Stimulated activated CD4-positive, alpha-beta T cell treated with anti-CD3 and anti-CD28 coated beads, Interleukin-1b, Interleukin-23, amount 100 ng/mL, for 1 hour (primary cell): ENCODE measurements at regions not wholly inside any gene's neighbourhood (a gene's known extent, or its start where the extent isn't known, plus 50 kb on each side); places are given as distances from the start of the nearest gene placed in this dataset.
"Not testable (repeated sequence)": the region's sequence is repeated elsewhere in the genome, so short reads cannot be mapped to it uniquely, and the experiment has no call there.

Experiments used
- DNase-seq, 2 donors: peaks; one replicate each; pipeline ENCODE4 v3.0.0-alpha.2; 2020; ENCODE audit warnings: low read depth in 2 of 2

DNA sequence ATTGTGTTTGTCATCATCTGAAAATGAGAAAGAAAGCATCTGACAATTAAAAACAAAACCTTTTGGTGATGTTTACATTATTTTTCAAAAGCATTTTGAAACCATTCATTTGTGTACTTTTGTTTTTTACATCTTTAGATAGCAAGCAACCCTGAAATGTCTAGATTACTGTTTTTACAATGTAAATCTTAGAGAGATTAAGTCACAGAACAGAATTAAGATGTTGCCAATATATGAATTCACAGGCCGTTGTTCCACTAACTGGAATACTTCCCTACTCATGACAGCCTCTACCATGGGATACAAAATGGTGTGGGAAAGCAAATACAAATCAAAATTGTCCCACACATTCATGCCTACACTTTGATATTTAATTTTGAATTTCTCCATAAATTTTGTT, 480.0 kb upstream of the ZEB2 start:
- DNase-seq: no peak

DNA sequence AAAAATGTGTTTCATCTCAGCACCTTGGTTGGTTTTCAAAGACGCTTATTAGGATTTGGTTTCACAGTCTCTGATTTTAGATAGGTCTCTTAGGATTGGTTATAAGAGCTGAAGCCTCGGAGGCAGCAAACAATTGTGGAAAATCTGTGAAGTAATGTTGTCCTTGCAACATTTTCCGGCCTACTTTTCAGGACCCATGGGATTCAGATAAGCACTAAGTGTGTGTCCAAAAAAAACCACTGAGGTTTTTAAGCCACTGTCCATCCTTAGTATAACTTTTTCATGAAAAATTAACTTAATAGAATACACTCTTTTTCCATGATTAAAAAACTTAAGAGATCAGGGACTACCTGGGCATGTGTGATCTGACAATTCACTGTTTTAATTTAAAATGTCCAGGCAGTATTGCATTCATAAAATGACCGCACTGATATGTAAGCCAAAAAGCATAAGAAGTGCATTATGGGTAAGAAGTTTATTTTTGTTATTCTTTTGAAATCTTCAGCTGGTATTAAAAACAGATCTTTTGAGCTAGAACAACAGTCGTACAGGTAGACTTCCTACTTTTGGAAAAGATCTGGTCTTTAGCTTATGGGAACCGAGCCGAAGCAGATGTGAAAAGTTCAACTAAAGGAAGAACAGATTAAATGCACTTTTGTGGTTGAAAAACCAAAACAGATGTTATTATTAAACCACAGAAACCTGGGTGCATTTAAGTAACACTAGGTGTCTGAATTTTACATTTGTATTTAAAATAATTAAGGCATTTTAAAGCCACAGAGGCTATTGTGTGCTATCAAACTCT, 479.4 kb upstream of the ZEB2 start:
- no peak for DNase-seq

GRCh38 chr2:144998435-144998834, 478.5 kb upstream of the ZEB2 start:
- DNase-seq: no peak

DNA sequence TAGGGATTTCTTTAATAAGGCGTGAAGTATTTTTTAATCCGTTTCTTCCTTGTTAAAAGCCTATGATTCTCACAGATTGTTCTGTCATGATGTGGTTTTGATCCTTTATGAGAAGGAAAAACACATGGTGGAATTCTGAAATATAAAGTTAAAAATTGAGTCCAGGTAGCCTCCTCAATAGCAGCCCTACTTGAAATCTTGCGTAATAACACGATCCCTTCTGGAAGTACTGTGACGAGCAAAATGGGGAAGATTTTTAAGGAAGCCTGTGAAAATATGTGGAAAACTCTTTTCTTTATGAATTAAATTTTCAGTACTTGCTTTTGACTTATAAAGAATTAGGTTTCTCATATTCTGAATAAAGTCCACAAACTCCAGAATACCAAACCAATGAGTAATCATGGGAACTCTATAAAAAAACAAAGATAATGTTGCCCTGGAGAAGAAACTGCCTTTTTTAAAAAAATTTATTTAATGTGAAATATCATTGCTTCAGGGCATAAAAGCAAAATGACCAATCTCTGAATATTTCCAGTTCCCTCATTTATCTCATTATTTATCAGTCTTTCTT, 476.4 kb upstream of the ZEB2 start:
- no peak for DNase-seq

GRCh38 chr2:144995482-144995881, 475.6 kb upstream of the ZEB2 start:
- no peak for DNase-seq

DNA sequence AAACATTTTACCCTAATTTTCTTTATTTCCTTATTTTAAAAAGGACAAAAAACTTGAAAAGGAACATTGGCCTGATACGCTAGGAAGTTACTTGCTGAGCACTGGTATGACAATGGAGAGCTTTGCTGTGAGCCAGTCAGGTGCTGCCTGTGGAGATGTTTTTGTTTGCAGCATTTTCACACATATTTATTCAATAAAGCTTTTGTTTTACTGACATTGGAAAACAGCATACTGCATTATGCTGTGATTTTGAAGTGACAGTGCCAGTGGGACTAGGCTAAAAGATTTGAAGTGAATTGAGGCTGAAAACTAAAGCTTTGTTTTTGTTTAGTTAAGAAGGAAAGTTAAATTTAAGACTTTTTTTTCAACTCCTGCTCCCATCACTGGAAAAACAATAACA, 470.7 kb upstream of the ZEB2 start:
- DNase-seq: no peak

DNA sequence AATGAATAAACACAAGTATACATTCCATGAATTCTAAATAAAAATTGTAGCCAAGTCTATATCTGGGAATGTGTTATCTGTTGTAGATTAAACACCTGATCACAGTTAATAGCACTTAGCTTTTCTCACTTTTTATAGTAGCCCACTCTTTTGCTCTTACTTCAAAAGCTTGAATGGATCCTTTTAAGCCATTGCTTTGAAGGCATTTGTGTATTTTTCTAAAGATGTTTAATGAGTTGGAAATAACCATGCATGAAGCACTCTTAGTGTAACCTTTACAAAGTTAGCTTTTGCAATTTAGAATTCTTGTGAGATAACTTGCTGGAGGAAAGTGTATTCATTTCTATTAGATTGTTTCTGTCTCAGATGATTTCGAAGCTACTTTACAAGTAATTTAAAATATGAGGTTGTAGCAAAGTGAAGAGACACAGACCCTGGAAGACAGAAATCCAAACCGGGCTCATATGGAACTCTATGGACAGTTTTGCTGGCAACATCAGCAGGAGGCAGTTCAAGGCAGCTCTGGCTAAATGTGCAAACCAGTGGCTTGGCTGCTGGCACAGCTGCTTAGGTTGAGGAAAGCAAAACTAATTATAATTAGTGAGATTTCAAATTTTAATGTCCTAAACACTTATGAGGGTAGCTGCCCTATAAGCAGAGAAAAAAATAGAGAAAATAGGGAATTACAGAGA, 469.8 kb upstream of the ZEB2 start:
- DNase-seq: no peak

DNA sequence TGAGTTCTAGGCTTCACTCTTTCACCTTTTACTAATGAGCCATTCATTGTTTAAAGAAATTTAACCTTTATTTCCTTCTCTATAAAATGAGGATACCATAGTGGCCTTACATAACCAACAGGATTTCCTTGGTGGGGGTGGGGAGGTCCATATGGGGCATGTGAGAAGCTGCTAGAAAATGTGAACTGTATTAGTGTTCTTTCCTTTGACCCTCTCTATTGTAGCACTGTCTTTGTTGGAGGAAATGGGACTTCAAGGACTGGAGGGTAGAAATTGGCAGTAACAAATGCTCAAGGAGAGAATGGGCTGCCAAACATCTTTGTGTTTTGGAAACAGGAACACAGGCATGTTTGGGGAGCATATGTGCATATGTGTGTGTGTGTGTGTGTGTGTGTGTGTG, 468.7 kb upstream of the ZEB2 start:
- DNase-seq: no peak

DNA sequence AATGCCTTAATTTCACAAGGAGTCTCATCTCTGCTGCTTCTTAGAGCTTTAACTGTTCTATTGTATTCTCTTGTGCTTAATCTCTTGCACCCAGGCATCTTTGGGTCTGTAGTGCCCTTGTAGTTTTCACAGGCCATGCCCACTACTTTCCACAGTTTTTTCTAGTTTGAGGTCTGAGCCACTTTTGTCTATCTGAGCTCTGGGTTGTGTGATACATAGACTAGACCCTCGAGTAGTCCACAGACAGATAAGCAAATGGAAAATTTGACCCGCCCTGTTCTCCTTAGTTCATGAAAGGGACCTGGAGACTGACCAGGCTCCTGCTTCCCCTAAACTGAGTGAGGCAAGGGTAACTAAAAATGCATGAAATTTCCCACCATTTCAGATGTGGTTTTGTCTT, 466.8 kb upstream of the ZEB2 start:
- DNase-seq: no peak

DNA sequence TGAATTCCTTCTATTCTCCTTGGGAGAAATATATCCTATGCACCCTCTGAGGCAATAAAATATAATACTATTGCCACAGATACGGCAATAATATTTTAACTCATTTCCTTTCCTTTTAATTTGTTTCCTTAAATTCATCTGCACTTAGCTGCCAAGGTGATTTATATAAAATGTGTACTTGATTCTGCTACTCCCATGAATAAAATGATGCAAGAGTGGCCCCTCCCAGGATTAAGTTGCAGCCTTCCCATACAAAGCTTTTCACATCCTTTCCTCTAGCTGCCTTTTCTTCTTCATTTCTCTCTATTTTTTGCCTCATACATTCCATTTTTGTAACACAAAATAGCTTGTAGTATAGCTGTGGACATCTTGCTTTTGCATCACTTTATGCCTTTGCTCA, 464.1 kb upstream of the ZEB2 start:
- DNase-seq: no peak

GRCh38 chr2:144983107-144983506, 463.2 kb upstream of the ZEB2 start:
- DNase-seq: no peak

DNA sequence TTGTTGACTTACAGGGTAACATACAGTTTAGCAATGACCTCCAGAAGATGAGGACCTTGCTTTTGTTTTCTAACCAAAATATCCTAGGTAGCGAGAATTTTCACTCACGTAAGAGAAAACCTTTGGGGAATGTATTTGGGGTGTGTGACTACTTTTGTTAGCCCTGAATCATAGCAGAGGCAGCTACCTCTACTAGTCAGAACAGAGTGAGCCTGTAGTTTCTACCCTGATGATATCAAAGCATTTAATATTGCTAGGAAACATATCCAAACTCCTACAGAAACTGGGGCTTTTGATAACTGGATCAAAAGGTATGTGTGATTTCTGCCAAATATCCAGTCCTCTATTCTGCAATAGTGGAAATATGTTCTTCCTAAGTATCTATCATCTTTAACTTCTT, 462.6 kb upstream of the ZEB2 start:
- DNase-seq: no peak

DNA sequence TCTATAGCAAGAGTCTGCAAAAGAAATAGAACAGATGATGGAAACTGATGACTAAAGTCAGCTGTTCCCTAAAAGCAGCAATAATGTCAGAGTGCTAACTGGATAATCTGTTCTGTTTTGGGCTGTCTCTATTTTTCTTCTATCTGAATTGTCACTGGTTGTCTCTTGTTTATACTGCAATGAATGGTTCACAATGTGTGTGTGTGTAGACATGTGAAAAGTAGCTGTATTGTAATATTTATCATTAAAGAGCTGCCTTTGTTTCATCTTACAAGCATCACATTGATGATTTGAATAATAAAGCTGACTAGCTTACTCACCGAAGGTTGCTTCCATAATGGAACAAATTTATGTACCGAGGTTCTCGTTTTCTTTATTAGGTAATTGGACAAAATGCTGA, 456.0 kb upstream of the ZEB2 start:
- DNase-seq: no peak

DNA sequence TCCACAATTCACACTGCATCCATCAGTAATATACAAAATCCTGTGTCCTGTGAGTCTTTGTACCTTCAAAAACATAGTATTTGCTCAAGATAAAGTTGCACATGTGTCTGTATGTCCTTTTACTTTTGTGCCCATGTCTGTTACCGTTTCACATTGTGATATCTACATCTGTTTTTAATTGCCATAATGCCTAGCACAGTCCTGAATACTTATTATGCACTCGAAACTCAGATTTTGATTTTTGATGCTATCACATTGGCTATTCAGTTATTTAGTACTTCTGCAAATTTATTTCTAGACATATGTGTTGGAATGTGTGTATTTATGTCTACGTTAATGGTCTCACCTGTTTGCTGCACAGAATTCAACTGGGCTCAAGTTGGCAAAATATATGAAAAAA, 452.8 kb upstream of the ZEB2 start:
- no peak for DNase-seq

GRCh38 chr2:144971786-144972335, 451.9 kb upstream of the ZEB2 start:
- no peak for DNase-seq

DNA sequence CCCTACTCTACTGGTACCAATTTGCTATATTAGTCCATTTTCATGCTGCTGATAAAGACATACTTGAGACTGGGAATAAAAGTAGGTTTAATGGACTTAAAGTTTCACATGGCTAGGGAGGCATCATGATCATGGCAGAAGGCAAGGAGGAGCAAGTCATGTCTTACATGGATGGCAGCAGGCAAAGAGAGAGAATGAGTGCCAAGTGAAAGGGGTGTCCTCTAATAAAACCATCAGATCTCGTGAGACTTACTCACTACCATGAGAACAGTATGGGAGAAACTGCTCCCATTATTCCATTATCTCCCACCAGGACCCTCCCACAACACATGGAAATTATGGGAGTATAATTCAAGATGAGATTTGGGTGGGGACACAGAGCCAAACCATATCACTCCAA, 450.5 kb upstream of the ZEB2 start:
- not testable (repeated sequence) for DNase-seq

GRCh38 chr2:144969564-144969963, 449.6 kb upstream of the ZEB2 start:
- DNase-seq: not testable (repeated sequence)

GRCh38 chr2:144967961-144968360, 448.0 kb upstream of the ZEB2 start:
- no peak for DNase-seq

DNA sequence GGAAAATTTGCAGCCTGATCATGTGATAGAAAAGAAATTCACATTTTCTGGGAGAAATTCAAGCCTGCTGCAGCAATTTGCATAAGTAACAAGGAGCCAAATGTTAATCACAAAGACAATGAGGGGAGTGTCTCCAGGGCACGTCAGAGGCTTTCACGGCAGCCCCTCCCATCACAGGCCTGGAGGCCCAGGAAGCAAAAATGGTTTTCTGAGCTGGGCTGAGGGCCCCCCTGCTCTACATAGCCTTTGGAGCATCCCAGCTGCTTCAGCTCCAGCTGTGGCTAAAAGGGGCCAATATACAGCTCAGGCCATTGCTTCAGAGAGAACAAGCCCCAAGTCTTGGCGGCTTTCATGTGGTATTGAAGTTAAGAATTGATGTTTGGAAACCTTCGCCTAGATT, 445.3 kb upstream of the ZEB2 start:
- no peak for DNase-seq

DNA sequence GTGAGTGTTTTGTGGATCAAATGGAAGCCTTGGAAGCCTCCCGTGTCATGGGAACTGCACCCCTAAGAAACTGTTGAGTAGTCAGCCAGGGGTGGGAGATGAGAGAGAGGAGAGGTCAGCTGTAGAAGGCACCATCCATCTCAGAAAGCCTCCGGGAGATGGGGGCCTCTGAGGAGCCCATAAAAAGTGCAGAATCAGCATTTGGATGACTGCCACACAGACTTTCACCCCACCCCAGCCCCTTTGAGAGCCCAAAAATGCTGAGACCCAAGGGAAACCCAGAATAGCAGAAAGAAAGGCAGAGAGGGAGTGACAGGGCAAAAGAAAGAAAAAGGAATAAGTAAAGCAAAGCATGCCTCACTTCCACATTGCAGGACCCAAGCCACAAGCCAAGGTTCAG, 443.1 kb upstream of the ZEB2 start:
- no peak for DNase-seq

DNA sequence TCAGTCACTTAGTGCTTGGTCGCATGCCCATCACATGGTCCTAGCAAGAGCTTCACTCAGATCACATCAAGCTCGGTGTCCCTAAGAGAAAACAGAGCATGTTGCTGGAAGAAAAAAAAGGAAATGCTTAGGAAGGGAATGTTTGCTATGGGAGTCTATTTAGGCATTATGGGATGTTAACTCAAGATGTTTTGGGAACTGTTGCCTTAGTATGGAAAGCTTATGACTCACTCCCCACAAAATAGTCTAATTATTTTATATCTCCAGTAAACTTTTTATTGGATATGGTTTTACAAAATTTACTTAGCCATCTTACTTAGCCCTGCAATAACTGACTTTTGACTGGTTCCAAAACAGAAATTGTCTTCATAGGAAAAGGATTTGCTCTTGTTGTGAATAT, 439.5 kb upstream of the ZEB2 start:
- DNase-seq: no peak

GRCh38 chr2:144950899-144951560, 431.1 kb upstream of the ZEB2 start:
- no peak for DNase-seq
